Neural cell (in vitro differentiated cells): ENCODE measurements at regions not wholly inside any gene's neighbourhood (a gene's known extent, or its start where the extent isn't known, plus 50 kb on each side); places are given as distances from the start of the nearest gene placed in this dataset.
"Not testable (repeated sequence)": the region's sequence is repeated elsewhere in the genome, so short reads cannot be mapped to it uniquely, and the experiment has no call there.

Experiments used
- H2AFZ ChIP-seq: fragments of 200-600, 300-800 bp; sonication (generic), shearing (Covaris generic); 2 replicates; pipeline ENCODE4 v1.6.0; 2014; ENCODE audit warnings: low read depth, mild to moderate bottlenecking, antibody characterized with exemption, low read length, moderate library complexity
- H3F3A ChIP-seq: fragments of 200-600 bp; shearing (Covaris generic); 2 replicates; pipeline ENCODE4 v1.6.1; 2016; ENCODE audit warnings: mild to moderate bottlenecking, moderate library complexity, mixed read lengths, antibody characterized with exemption, low read length; ENCODE audit not compliant: insufficient read depth, poor library complexity, severe bottlenecking
- H3K27ac ChIP-seq: fragments of 200-600, 300-800 bp; sonication (generic), shearing (Covaris generic); 2 replicates; pipeline ENCODE4 v1.5.1; 2014; ENCODE audit warnings: mild to moderate bottlenecking, low read length, moderate library complexity
- H3K27me3 ChIP-seq: fragments of 300-800, 200-600 bp; sonication (generic), shearing (Covaris generic); 2 replicates; pipeline ENCODE4 v1.6.0; 2014; ENCODE audit warnings: mild to moderate bottlenecking, low read depth, low read length, moderate library complexity; ENCODE audit not compliant: insufficient read depth
- H3K36me3 ChIP-seq: fragments of 300-800, 200-600 bp; sonication (generic), shearing (Covaris generic); 2 replicates; pipeline ENCODE4 v1.5.1; 2014; ENCODE audit warnings: mild to moderate bottlenecking, antibody characterized with exemption, low read length, moderate library complexity; ENCODE audit not compliant: insufficient read depth
- H3K4me2 ChIP-seq: fragments of 300-800, 200-600 bp; sonication (generic), shearing (Covaris generic); 2 replicates; pipeline ENCODE4 v1.6.0; 2014; ENCODE audit warnings: mild to moderate bottlenecking, low read length
- H3K4me3 ChIP-seq: fragments of 300-800, 200-600 bp; sonication (generic), shearing (Covaris generic); 2 replicates; pipeline ENCODE4 v1.5.1; 2014; ENCODE audit warnings: mild to moderate bottlenecking, low read length, moderate library complexity
- H3K79me2 ChIP-seq: fragments of 200-600 bp; shearing (Covaris generic); replicated peaks from 2 replicates; pipeline ENCODE4 v1.6.0; 2014; ENCODE audit warnings: mild to moderate bottlenecking, low read length, moderate library complexity; ENCODE audit not compliant: insufficient read depth
- H3K9ac ChIP-seq: fragments of 300-800, 200-600 bp; sonication (generic), shearing (Covaris generic); 2 replicates; pipeline ENCODE4 v1.6.1; 2016; ENCODE audit warnings: mild to moderate bottlenecking, low read length, mixed read lengths
- H3K9me2 ChIP-seq: fragments of 200-600 bp; shearing (Covaris generic); 2 replicates; pipeline ENCODE4 v1.6.1; 2016; ENCODE audit warnings: mild to moderate bottlenecking, low read length, mixed read lengths; ENCODE audit not compliant: insufficient read depth
- H3K9me3 ChIP-seq: fragments of 200-600, 300-800 bp; sonication (generic), shearing (Covaris generic); 2 replicates; pipeline ENCODE4 v1.6.1; 2016; ENCODE audit warnings: mild to moderate bottlenecking, mixed run types, low read length, moderate library complexity, mixed read lengths
- H4K20me1 ChIP-seq: fragments of 200-600 bp; shearing (Covaris generic); 2 replicates; pipeline ENCODE4 v1.6.1; 2016; ENCODE audit warnings: mild to moderate bottlenecking, mixed run types; ENCODE audit not compliant: insufficient read depth
- CTCF ChIP-seq: fragments of 450-650 bp; IDR thresholded peaks from 2 replicates; pipeline ENCODE4 v1.5.1; 2014; ENCODE audit warnings: antibody characterized with exemption, mild to moderate bottlenecking, moderate library complexity; ENCODE audit not compliant: poor library complexity, severe bottlenecking
- EP300 ChIP-seq: fragments of 450-650 bp; conservative IDR thresholded peaks from 2 replicates; pipeline ENCODE4 v1.6.1; 2014; ENCODE audit warnings: antibody characterized with exemption, mild to moderate bottlenecking, moderate library complexity; ENCODE audit not compliant: poor library complexity, severe bottlenecking
- EZH2 ChIP-seq: fragments of 200-600, 300-800 bp; shearing (Covaris generic), sonication (generic); IDR thresholded peaks from 2 replicates; pipeline ENCODE4 v1.6.1; 2014; ENCODE audit warnings: antibody characterized with exemption, low read length, borderline replicate concordance, mild to moderate bottlenecking; ENCODE audit not compliant: insufficient read depth, poor library complexity, severe bottlenecking
- MXI1 ChIP-seq: fragments of 450-650 bp; conservative IDR thresholded peaks from 2 replicates; pipeline ENCODE4 v1.6.1; 2014; ENCODE audit warnings: antibody characterized with exemption, mild to moderate bottlenecking; ENCODE audit not compliant: poor library complexity, severe bottlenecking
- POLR2AphosphoS5 ChIP-seq: IDR thresholded peaks from 2 replicates; pipeline ENCODE4 v1.6.1; 2012
- RAD21 ChIP-seq: fragments of 450-650 bp; conservative IDR thresholded peaks from 2 replicates; pipeline ENCODE4 v1.6.1; 2014; ENCODE audit warnings: antibody characterized with exemption, mild to moderate bottlenecking, moderate library complexity
- SMC3 ChIP-seq: fragments of 450-650 bp; conservative IDR thresholded peaks from 2 replicates; pipeline ENCODE4 v1.6.1; 2014; ENCODE audit warnings: antibody characterized with exemption, mild to moderate bottlenecking, moderate library complexity; ENCODE audit not compliant: poor library complexity
- TAF1 ChIP-seq: IDR thresholded peaks from 2 replicates; pipeline ENCODE4 v1.6.1; 2012; ENCODE audit warnings: low read depth
- TF ChIP-seq, protein P1 (sequence below): IDR thresholded peaks from 2 replicates; pipeline ENCODE4 v1.6.1; 2012; ENCODE audit warnings: borderline replicate concordance

DNA sequence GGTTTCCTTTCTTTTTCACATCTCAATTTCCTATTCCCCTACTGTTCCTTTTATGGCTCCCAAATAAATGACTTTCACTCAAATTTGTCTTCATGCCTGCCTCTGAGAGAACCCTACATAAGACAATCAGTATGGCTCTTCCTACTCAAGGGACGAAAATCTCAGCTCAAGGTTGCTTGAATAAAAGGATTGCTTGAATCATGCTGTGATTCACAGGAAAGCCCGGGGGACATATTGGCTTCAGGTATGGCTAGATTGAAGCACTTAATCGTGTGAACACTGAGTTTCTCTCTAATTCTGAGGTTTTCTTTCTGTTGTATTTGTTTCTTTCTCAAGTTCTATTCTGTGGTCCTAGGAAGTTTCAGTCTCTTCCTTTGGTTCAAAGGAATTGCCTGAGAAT, 140.3 kb upstream of the SULF2 start:
- H3K9me3 ChIP-seq: no peaks in the 10 kb centered on the region
- TF ChIP-seq CTCF: no peak
- no peaks in the 10 kb centered on the region for H4K20me1 ChIP-seq

DNA sequence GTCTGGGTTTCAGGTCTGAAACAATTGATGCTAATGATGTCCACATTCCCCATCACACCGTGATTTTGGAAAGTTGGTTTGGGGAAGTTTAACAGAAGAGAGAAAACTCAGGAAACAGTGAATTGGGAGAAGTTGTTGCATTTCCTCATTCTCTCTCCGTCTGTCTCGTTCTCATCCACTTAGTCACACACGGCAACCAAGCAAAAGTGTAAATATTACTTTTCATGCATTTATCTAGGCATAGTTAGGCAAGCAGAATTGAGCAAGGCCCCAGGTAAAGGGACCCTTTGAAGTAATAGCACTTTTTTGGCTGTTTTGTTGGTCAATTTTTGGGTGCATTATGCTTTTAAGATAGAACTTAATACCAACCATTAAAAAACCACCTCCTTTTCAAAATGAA, 137.0 kb upstream of the SULF2 start:
- H3K4me3 ChIP-seq: no peak overlapping the region
- no peaks in the 10 kb centered on the region for H3K9me2 ChIP-seq
- no peak overlapping the region for H3K4me2 ChIP-seq
- no peak overlapping the region for H2AFZ ChIP-seq
- H3K36me3 ChIP-seq: no peaks in the 10 kb centered on the region
- no peaks in the 10 kb centered on the region for H4K20me1 ChIP-seq
- no peaks in the 10 kb centered on the region for H3K27me3 ChIP-seq
- TF ChIP-seq CTCF (no peak), SMC3 (no peak), POLR2AphosphoS5 (no peak), TAF1 (no peak), MXI1 (no peak), RAD21 (no peak), EP300 (no peak), EZH2 (no peak)
- TF ChIP-seq, protein P1, sequence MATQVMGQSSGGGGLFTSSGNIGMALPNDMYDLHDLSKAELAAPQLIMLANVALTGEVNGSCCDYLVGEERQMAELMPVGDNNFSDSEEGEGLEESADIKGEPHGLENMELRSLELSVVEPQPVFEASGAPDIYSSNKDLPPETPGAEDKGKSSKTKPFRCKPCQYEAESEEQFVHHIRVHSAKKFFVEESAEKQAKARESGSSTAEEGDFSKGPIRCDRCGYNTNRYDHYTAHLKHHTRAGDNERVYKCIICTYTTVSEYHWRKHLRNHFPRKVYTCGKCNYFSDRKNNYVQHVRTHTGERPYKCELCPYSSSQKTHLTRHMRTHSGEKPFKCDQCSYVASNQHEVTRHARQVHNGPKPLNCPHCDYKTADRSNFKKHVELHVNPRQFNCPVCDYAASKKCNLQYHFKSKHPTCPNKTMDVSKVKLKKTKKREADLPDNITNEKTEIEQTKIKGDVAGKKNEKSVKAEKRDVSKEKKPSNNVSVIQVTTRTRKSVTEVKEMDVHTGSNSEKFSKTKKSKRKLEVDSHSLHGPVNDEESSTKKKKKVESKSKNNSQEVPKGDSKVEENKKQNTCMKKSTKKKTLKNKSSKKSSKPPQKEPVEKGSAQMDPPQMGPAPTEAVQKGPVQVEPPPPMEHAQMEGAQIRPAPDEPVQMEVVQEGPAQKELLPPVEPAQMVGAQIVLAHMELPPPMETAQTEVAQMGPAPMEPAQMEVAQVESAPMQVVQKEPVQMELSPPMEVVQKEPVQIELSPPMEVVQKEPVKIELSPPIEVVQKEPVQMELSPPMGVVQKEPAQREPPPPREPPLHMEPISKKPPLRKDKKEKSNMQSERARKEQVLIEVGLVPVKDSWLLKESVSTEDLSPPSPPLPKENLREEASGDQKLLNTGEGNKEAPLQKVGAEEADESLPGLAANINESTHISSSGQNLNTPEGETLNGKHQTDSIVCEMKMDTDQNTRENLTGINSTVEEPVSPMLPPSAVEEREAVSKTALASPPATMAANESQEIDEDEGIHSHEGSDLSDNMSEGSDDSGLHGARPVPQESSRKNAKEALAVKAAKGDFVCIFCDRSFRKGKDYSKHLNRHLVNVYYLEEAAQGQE: no peak
- no peaks in the 10 kb centered on the region for H3K79me2 ChIP-seq
- H3K9me3 ChIP-seq: no peaks in the 10 kb centered on the region
- H3K27ac ChIP-seq: no peak overlapping the region
- H3K9ac ChIP-seq: no peak overlapping the region
- H3F3A ChIP-seq: no peaks in the 10 kb centered on the region

More for the DNA sequence above, 140.3 kb upstream of the SULF2 start:
- no peak overlapping the region for H3K27ac ChIP-seq
- no peaks in the 10 kb centered on the region for H3K9me2 ChIP-seq
- no peaks in the 10 kb centered on the region for H3F3A ChIP-seq
- no peak overlapping the region for H3K4me3 ChIP-seq
- H3K36me3 ChIP-seq: no peaks in the 10 kb centered on the region
- H3K9ac ChIP-seq: no peak overlapping the region
- H2AFZ ChIP-seq: no peak overlapping the region
- H3K4me2 ChIP-seq: no peak overlapping the region
- no peaks in the 10 kb centered on the region for H3K79me2 ChIP-seq
- no peaks in the 10 kb centered on the region for H3K27me3 ChIP-seq

GRCh38 chr20:47921829-47922228, 136.5 kb upstream of the SULF2 start:
- H3F3A ChIP-seq, H4K20me1 ChIP-seq, H3K9ac ChIP-seq, H3K4me3 ChIP-seq, H3K27me3 ChIP-seq, H3K27ac ChIP-seq, H3K9me3 ChIP-seq, H3K79me2 ChIP-seq, H3K36me3 ChIP-seq, H2AFZ ChIP-seq, H3K4me2 ChIP-seq, H3K9me2 ChIP-seq: not testable (repeated sequence)
